ENCODE measurements at regions not wholly inside any gene's neighbourhood (a gene's known extent, or its start where the extent isn't known, plus 50 kb on each side); places are given as distances from the start of the nearest gene placed in this dataset.
"Not testable (repeated sequence)": the region's sequence is repeated elsewhere in the genome, so short reads cannot be mapped to it uniquely, and the experiment has no call there.

DNA sequence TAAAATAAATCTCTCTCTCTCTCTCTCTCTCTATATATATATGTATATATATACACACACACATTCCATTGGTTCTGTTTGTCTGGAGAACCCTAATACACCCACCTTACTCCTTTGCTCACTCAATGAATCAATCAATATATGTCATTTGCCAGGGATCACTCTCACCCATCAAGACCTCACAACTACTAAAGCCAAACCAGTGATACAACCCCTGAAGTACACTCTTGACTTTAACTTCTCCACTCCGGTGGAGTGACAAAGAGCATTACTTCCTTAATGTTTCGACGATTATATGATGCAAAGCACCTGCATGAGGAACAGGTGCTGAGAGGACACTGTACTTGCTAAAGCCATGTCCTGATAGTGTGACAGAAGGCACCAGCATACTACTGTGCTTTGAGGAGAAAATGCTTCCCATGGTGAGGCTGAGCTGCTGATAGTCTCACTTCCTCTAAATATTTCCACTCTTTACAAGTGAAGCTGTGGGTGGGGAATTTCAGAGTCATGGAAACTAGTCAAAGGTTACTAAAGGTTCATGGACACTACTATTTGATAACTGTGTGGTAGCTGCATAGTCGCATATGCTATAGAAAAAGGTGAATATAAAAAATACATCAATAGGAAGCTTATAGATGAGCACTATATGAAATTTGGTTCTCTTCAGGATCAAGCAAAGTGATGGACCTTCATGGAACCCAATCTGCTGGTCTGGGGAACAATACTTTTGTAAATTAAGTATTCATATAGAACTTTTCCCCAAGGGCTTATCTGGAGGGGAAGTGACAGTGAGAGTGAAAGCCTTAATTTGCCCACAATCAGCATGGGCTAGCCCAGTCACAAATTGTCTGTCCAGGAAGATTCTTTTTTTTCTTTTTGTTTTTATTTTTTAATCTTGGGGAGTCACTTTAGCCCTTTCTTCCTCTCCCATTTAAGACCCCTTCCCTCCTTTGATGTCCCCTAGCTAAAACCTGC, 141.9 kb upstream of the NEDD9 start:
- H3K4me3 ChIP-seq = no peak overlapping the region
- no peak overlapping the region for H3K27ac ChIP-seq
- TF ChIP-seq, protein P1, sequence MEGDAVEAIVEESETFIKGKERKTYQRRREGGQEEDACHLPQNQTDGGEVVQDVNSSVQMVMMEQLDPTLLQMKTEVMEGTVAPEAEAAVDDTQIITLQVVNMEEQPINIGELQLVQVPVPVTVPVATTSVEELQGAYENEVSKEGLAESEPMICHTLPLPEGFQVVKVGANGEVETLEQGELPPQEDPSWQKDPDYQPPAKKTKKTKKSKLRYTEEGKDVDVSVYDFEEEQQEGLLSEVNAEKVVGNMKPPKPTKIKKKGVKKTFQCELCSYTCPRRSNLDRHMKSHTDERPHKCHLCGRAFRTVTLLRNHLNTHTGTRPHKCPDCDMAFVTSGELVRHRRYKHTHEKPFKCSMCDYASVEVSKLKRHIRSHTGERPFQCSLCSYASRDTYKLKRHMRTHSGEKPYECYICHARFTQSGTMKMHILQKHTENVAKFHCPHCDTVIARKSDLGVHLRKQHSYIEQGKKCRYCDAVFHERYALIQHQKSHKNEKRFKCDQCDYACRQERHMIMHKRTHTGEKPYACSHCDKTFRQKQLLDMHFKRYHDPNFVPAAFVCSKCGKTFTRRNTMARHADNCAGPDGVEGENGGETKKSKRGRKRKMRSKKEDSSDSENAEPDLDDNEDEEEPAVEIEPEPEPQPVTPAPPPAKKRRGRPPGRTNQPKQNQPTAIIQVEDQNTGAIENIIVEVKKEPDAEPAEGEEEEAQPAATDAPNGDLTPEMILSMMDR (IDR thresholded peaks at IDR 0.05) = no peak
- DNase-seq (ENCODE audit: low spot score) = no peak

DNA sequence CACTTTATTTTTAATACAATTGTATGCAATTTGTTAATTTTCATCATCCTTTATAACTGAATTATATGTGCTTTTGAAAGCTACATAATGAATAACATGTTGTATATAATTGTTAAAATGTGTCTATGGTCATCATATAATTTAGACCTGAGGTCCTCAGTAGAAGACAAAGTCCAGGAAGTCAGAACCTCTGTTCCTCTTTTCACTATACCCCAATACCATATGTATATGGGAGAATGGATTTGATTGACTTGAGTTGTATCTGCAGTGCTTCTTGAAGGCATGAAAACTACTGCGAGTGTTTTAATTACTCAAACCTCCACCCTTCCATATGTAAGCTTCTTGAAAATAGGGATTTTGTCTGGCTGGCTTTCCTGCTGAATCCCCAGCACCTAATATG, 140.7 kb upstream of the NEDD9 start:
- no peak for DNase-seq (ENCODE audit: low spot score)
- H3K4me3 ChIP-seq = no peak overlapping the region
- TF ChIP-seq, protein P1 (IDR thresholded peaks at IDR 0.05) = no peak
- no peak overlapping the region for H3K27ac ChIP-seq

DNA sequence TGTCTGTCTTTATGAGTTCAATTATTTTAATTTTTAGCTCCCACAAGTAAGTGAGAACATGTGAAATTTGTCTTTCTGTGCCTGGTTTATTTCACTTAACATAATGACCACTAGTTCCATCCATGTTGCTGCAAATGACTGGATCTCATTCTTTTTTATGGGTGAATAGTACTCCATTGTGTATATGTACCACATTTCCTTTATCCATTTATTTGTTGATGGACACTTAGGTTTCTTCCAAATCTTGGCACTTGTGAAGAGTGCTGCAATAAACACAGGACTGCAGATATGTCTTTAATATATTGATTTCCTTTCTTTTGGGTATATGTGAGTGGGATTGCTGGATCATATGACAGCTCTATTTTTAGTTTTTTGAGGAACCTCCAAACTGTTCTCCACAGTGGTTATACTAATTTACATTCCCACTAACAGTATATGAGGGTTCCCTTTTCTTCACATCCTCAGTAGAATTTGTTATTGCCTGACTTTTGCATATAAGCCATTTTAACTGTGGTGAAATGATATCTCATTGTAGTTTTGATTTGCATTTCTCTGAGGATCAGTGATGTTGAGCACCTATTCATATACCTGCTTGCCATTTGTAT, 139.8 kb upstream of the NEDD9 start:
- not testable (repeated sequence) for DNase-seq (ENCODE audit: low spot score); H3K27ac ChIP-seq; H3K4me3 ChIP-seq

DNA sequence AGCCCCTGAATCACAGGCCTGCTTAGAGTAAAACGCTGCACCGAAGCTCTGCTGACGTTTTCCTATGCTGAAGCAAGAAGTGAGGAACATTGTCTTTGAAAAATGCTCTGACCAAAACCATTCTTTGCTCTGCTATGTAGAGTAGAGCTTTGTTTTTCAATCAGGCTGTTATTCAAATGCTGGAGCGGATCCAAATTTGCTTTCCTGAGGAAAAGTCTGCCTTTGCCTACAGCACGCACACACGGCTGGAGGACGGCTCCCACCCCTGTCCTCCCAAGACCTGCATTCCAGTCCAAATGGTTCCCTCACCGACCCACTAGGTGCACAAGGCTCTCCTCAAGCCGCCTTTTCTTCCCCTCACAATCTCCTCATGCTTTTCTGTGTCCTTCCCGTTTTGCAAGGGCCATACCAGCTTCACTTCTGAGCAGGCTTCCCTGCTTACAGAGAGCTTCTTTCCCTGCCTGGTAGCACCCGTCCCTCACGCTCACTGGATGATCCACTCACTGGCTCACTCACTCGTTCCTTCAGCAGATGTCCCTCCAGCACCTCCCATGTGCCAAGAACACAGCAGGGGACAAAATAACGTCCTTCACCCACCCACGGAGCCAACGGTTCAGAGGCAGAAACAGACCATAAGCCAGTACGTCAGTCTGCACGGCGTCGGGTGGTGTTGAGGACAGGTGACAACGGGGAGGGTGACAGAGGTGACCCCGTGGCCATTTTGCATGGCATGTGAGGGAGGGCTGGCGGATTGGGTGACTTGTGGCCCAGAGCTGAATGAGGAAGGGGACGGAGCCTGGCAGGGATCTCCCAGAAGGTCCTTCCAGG, 137.9 kb upstream of the NEDD9 start:
- peak overlapping the region; percentile 3 to 29 for H3K27ac ChIP-seq
- no peak overlapping the region for H3K4me3 ChIP-seq
- TF ChIP-seq, protein P1 (IDR thresholded peaks at IDR 0.05) = no peak
- DNase-seq (ENCODE audit: low spot score) = no peak

DNA sequence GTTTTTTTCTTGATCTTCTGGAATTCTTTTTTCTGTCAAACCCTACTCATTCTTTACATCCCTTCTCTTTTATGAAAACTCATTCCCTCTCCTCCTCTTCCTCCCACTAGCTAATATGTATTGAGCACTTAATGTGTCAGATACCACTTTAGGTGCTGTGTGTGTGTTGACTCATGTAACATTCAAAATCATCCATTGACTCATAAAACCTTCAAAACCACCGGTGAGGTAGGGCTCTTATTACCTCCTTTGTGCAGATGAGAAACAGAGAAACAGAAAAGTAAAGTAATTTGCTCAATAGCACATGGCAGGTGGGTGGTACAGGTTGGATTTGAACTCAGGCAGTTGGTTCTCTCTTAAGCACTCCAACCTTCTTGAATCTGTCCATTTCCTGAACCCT, 136.3 kb upstream of the NEDD9 start:
- no peak for DNase-seq (ENCODE audit: low spot score)
- H3K4me3 ChIP-seq = no peak overlapping the region
- H3K27ac ChIP-seq = peak overlapping the region in 1 of 2 donors; percentile 20
- TF ChIP-seq, protein P1 (IDR thresholded peaks at IDR 0.05) = no peak

DNA sequence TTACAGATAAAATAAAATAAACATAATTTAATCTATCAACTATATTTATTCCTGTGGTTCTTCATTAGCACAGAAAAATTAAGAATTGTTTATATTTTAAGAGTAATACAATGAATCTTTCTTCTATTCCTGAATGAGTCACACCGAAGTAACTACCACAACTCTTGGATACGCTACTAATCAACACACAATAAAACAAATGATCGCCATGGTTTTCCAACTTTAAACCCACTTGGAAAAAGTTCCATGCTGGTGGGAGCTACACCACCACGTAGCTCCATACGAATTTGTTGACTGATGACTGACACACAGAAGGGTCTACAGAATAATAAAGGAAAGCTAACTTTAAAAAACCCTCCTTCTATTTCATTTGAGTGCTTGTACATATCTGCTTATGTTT, 135.8 kb upstream of the NEDD9 start:
- DNase-seq (ENCODE audit: low spot score) = no peak
- Histone ChIP-seq H3K4me3 (no peak overlapping the region), H3K27ac (no peak overlapping the region)
- TF ChIP-seq, protein P1 (IDR thresholded peaks at IDR 0.05) = no peak

DNA sequence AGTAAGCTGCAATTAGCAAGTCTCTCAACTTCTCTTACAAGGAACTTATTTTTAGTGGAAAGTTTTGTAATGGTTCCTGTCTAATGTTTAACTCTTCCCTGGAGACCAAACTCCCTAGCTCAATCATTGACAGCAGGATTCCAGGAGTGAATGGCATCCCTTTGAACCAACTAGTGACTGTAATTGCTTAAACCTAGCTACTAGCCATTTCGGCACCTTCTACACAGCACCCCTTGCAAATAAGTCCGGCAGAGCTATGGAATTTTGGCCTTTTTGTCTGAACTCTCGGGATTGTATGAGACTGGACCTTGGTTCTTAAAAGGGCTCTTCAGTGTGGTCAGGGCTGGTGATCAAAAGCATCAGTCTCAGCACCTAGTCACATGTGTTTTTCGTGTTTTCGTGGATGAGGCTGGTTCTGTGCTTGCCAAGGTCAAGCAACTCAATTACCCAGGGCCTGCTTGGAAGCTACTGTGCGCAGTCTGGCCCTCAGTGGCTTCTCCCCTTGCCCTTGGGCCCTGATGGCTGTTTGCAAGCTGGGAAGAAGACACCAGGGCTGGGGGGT, 135.3 kb upstream of the NEDD9 start:
- peak overlapping the region in 1 of 2 donors; percentile 47 for H3K27ac ChIP-seq

More for the DNA sequence above, 135.3 kb upstream of the NEDD9 start:
- no peak for DNase-seq (ENCODE audit: low spot score)
- TF ChIP-seq, protein P1 (IDR thresholded peaks at IDR 0.05) = no peak
- no peak overlapping the region for H3K4me3 ChIP-seq

All from coronary artery (tissue), 2 donors.